ENCODE measurements at regions not wholly inside any gene's neighbourhood (a gene's known extent, or its start where the extent isn't known, plus 50 kb on each side); places are given as distances from the start of the nearest gene placed in this dataset.
"Not testable (repeated sequence)": the region's sequence is repeated elsewhere in the genome, so short reads cannot be mapped to it uniquely, and the experiment has no call there.

GRCh38 chr6:120352491-120352890 lies 981.8 kb downstream of the TBC1D32 start:
- DNase-seq: no peak

- DNase-seq: no peak
Observed at GRCh38 chr6:120348926-120349325, 985.4 kb downstream of the TBC1D32 start.

- no peak for DNase-seq
Observed at GRCh38 chr6:120328521-120328920, 979.0 kb upstream of the MAN1A1 start.

GRCh38 chr6:120320481-120321162 lies 971.1 kb upstream of the MAN1A1 start:
- no peak for DNase-seq

GRCh38 chr6:120304223-120304622 lies 954.7 kb upstream of the MAN1A1 start:
- DNase-seq: no peak

- no peak for DNase-seq
Observed at GRCh38 chr6:120303527-120303926, 954.0 kb upstream of the MAN1A1 start.

- DNase-seq: no peak
Observed at GRCh38 chr6:120302041-120302440, 952.5 kb upstream of the MAN1A1 start.

- DNase-seq: no peak
Observed at GRCh38 chr6:120290964-120291363, 941.4 kb upstream of the MAN1A1 start.

- no peak for DNase-seq
Observed at GRCh38 chr6:120282005-120282404, 932.4 kb upstream of the MAN1A1 start.

- DNase-seq: no peak
Observed at GRCh38 chr6:120279466-120280167, 930.1 kb upstream of the MAN1A1 start.

GRCh38 chr6:120278689-120279396 lies 929.3 kb upstream of the MAN1A1 start:
- DNase-seq: no peak

- no peak for DNase-seq
Observed at GRCh38 chr6:120274547-120274946, 925.0 kb upstream of the MAN1A1 start.

- no peak for DNase-seq
Observed at GRCh38 chr6:120273411-120273810, 923.9 kb upstream of the MAN1A1 start.

- no peak for DNase-seq
Observed at GRCh38 chr6:120272038-120272437, 922.5 kb upstream of the MAN1A1 start.

GRCh38 chr6:120268256-120268655 lies 918.7 kb upstream of the MAN1A1 start:
- not testable (repeated sequence) for DNase-seq

GRCh38 chr6:120262354-120262753 lies 912.8 kb upstream of the MAN1A1 start:
- DNase-seq: no peak

GRCh38 chr6:120260636-120261035 lies 911.1 kb upstream of the MAN1A1 start:
- DNase-seq: no peak

- DNase-seq: no peak
Observed at GRCh38 chr6:120254651-120255050, 905.1 kb upstream of the MAN1A1 start.

- no peak for DNase-seq
Observed at GRCh38 chr6:120248451-120248850, 898.9 kb upstream of the MAN1A1 start.

- no peak for DNase-seq
Observed at GRCh38 chr6:120237221-120237620, 887.7 kb upstream of the MAN1A1 start.

- no peak for DNase-seq
Observed at GRCh38 chr6:120230008-120230407, 880.4 kb upstream of the MAN1A1 start.

- no peak for DNase-seq
Observed at GRCh38 chr6:120228297-120228696, 878.7 kb upstream of the MAN1A1 start.

- no peak for DNase-seq
Observed at GRCh38 chr6:120219339-120219738, 869.8 kb upstream of the MAN1A1 start.

- DNase-seq: no peak
Observed at GRCh38 chr6:120214088-120214499, 864.5 kb upstream of the MAN1A1 start.

Data from NCI-H1930 (cell line).